ENCODE measurements at regions not wholly inside any gene's neighbourhood (a gene's known extent, or its start where the extent isn't known, plus 50 kb on each side); places are given as distances from the start of the nearest gene placed in this dataset.

DNA sequence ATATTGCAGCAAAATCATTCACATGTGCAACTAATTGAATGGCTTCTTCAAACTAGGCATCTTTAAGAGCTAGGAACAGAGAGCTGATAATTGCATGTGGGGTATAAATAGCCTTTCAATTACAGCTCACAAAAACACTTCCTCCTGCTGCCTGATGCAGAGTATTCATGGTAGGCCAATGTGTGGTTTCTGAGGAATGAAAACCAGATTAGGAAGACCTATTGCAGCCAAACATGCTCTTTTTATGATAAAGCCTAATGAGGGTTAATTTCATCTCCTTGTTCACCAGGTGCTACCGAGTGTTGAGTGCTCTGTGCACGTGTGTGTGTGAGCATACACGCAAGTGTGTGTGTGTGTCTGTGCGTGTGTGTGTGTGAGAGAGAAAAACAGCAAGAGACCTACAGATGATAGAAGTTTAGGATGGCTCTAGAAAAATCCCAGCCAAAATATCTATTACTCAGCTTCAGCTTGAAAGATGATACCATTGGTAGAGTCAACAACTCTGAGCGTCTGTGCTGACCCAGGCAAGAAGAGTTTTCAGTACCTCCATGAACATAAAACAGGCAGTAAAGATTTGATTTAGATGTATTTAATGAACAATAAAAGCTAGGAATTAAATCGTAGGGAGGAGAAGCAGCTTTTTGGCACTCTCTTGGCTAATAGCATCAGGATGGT, 448.5 kb upstream of the ANKRD30A start:
- in situ Hi-C loops (cut with HindIII; ENCODE audit: low pct_unique_long_range_greater_than_20kb, low sequenced_read_pairs), result no loop called here
- no peak for DNase-seq (ENCODE audit: low read depth, low spot score)

DNA sequence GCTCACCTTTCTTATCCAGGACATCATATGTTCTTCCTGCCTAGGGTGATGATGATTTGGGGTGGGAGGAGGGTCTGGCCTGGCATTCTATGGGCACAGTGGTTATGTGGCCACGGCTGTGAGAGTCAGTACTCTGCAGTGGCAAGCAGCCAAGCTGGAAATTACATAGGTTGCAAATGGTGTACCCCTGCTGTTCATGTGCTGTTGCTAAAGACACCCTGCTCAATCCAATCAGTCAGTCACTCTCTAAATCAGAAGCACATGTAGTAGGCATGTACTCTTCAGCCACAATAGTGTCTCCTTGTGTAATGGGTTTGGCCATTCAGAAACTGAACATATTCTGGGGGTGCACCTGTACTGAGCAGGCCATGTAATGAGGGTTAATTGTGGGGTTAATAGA, 449.1 kb upstream of the ANKRD30A start:
- in situ Hi-C loops (cut with HindIII; ENCODE audit: low pct_unique_long_range_greater_than_20kb, low sequenced_read_pairs), result no loop called here
- DNase-seq (ENCODE audit: low read depth, low spot score), result no peak

DNA sequence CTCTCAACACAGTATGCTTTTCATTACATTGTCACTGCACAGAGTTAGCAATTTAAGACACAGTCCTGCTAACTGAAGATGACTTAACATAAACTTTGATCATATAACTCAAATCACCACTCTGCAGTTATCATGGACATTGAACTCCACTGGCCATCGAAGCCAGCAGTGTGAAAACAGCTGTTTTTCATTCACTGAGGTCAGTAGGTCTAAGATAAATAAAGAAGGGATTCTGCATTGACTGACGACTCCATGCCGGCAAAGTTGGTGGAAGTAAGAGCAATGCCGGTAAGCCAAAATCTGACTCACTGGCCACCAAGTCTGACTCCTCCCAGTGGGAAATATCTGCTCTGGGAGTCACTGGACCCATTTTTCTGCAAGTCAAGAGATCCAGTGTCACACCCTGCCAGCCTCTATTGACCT, 449.9 kb upstream of the ANKRD30A start:
- DNase-seq (ENCODE audit: low read depth, low spot score), result no peak
- in situ Hi-C loops (cut with HindIII; ENCODE audit: low pct_unique_long_range_greater_than_20kb, low sequenced_read_pairs), result no loop called here

DNA sequence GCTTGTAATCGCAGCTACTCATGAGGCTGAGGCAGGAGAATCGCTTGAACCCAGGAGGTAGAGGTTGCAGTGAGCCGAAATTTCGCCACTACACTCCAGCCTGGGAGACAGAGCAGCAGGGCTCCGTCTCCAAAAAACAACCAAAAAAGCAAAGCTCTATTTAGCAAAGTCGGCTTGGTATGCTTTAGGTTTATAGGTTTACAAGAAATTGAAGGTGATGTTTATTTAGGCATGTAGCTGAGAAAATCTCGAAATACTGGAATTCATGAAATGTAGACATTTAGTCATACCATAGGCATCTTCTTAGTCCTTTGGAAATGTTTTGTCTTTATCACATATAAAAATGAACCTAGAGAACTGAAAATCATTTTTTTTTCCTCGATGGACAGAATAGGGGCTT, 453.8 kb upstream of the ANKRD30A start:
- in situ Hi-C loops (cut with HindIII; ENCODE audit: low pct_unique_long_range_greater_than_20kb, low sequenced_read_pairs), result no loop called here
- no peak for DNase-seq (ENCODE audit: low read depth, low spot score)

DNA sequence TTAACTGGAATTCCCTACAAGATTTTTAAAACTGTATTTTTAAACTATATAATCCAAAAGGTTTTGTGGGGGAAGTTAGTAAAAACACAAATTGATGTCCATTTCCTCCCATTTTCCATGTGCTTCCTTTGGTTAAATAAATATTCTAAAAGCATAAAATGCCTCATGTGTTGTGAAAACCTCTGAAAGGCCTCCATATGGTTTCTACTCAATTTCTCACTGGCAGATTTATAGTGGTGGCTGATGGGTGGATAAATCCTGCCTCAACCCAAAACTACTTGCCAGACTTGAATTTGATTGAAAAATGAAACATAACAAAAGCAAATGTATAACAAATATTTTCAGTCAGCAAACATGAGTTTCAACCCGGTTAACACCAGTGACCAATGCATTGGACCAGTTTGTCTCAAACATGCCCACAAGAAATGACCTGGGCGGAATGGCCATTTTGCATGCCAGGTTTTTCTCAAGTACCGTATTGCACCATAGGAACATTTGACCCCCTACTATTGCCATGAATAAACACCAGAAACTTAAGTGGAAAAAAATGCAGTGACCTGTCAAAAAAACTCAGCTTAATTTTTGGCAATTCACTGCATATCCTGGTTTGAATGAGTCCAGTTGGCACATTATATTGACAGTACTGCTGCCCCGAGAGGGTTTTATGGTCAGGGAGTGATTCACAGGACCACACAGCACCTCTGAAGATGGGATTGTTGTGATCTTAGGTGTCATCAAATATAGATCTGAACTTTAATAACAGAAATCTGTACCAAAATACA, 454.6 kb upstream of the ANKRD30A start:
- DNase-seq (ENCODE audit: low read depth, low spot score), result no peak
- in situ Hi-C loops (cut with HindIII; ENCODE audit: low pct_unique_long_range_greater_than_20kb, low sequenced_read_pairs), result no loop called here

DNA sequence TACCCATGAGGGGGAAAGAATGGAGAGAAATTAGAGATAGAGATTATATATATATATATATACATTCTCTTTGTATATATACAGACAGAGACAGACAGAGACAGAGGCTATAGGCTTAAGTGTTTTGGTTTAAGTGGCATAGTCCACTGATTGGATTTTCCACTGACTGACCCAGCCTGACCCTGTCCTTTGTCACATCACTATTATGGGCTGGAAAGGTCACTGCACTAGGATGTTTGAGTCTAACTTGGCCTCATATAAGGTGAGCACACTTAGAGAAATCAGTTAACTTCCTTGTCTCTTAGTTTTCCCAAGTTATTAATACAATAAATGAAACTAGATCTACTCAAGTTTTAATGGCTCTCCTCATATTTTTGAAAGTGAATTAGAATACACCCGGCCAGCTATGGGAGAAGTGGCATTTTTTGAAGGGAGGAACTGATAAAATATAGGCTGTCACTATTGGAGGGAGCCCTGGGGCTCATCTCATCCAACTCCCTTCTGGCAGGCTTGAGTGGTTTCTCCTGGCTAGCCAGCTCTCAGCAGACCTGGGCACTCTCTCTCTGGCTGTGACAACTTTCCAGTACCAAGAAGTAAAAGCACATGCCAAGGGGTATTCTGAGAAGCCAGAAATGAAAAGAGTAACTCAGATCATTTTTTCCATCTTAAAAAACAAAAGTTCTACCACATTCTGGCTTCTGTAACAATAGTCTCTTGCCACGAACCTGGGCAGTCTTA, 455.6 kb upstream of the ANKRD30A start:
- in situ Hi-C loops (cut with HindIII; ENCODE audit: low pct_unique_long_range_greater_than_20kb, low sequenced_read_pairs), result no loop called here
- no peak for DNase-seq (ENCODE audit: low read depth, low spot score)

DNA sequence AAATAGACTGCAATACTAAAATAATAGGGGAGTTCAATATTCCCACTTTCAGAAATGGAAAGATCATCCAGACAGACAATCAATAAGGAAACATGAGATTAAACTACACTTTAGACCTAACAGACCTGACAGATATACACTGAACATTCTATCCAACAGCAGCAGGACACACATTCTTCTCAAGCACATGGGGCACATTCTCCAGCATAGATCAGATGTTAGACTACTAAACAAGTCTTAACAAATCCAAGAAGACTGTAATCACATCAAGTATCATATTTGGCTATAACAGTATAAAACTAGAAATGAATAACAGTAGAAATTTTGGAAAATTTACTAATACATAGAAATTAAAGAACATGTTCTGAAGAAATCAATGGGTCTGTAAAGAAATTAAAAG, 458.9 kb upstream of the ANKRD30A start:
- no peak for DNase-seq (ENCODE audit: low read depth, low spot score)
- in situ Hi-C loops (cut with HindIII; ENCODE audit: low pct_unique_long_range_greater_than_20kb, low sequenced_read_pairs), result no loop called here

DNA sequence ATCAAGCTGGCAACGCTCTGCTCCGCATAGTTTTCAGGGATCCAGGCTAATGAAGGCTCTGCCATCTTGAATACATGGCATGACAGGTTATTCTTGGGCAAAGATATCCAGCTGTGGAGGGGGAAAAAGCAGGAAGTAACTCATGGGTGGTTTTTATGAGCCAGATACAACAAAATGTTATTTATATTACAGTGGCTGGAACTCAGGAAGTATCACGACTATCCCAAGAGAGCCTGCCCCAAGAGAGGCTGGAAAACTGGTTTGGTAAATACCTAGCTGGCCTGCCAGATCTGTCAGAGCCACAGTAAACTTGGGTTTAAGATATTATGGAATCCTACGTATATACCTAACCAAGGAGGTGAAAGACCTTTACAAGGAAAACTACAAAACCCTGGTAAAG, 462.8 kb upstream of the ANKRD30A start:
- in situ Hi-C loops (cut with HindIII; ENCODE audit: low pct_unique_long_range_greater_than_20kb, low sequenced_read_pairs), result no loop called here
- DNase-seq (ENCODE audit: low read depth, low spot score), result no peak

DNA sequence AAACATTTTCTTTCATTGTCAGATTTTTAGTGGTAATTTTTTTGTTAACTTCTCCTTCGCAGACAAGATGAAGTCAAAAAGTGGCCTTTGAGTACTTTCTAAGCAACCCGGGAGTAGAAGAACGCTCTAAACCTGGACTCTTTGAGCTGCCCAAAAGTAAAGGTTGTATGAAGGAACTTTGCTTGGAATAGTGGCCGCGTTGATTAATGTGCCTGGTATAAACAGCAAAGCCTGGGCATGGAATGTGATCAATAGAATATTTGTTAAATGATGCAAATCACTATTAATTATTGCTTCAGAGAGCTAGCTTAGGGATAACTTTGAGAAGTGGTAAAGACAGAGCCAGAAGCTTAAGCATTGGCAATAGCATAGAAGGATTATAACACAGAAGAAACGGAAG, 475.1 kb upstream of the ANKRD30A start:
- in situ Hi-C loops (cut with HindIII; ENCODE audit: low pct_unique_long_range_greater_than_20kb, low sequenced_read_pairs), result no loop called here
- DNase-seq (ENCODE audit: low read depth, low spot score), result no peak

DNA sequence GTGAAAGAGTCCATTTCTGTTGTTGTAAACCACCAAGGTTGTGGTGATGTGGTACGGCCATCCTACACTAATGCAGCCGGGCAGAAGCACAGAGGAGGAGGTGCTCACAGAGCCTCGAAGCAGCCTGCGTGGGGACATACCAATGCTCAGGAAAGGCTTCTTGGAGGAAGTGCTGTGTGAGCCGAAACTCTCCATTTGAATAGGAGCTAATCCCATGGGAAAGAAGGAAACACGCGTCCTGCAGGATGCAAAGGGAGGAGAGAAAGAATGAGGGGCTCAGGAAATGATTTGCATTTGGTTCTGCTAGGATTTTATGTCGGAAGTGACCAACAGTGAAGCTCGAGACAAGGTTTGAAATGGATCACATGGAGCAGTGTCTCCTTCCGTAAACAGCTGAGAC, 477.9 kb upstream of the ANKRD30A start:
- in situ Hi-C loops (cut with HindIII; ENCODE audit: low pct_unique_long_range_greater_than_20kb, low sequenced_read_pairs), result no loop called here
- DNase-seq (ENCODE audit: low read depth, low spot score), result no peak

DNA sequence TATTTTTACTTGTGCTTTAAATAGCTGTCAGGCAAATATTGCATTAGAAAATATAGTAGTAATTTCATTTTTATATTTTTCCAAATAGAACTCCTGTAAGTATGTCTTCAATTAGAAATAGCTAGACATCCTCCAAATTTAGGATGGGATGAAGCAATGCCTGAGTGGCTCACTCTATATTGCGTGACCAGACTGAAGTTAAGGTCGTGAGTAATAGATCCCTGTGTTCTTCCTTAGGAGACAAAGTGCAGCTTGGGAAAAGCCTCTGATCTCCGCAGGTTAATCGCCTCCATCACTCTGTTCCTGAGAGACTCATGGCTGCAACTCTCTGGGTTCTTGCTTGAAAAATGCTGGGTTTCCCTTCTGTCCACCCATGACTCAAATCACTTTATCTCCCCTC, 484.8 kb upstream of the ANKRD30A start:
- no peak for DNase-seq (ENCODE audit: low read depth, low spot score)
- in situ Hi-C loops (cut with HindIII; ENCODE audit: low pct_unique_long_range_greater_than_20kb, low sequenced_read_pairs), result no loop called here

DNA sequence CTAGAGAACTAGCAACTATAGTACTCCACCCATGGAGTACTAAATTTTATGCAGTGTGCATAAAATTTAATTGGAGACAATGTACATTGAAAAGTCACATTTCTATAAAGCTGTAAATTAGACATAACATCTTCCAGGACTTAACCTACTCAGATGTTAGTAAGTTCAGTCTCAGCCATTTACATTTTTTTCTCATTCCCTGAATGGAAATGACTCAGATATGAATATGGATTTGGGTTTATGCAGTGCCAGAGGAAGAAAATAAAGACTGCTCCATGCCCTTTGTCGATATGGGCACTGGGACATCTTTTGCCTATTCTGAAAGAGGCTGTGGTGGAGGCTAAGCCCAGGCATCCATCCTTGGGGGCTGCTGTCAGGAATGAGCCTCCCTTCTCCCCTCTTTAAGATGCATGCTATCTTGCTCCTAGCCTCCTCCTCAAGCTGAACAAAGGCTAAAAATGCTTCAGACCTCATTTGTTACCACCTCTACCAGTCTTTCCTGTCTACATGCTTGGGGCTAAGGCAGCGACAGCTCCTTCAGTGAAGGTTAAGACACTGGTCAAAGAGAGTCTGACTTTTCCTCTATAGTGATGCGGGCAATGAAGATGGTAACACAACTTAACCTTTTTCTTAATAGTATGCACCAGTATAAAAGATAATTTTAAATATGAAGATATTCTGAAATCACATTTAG, 486.8 kb upstream of the ANKRD30A start:
- no peak for DNase-seq (ENCODE audit: low read depth, low spot score)
- in situ Hi-C loops (cut with HindIII; ENCODE audit: low pct_unique_long_range_greater_than_20kb, low sequenced_read_pairs), result no loop called here

DNA sequence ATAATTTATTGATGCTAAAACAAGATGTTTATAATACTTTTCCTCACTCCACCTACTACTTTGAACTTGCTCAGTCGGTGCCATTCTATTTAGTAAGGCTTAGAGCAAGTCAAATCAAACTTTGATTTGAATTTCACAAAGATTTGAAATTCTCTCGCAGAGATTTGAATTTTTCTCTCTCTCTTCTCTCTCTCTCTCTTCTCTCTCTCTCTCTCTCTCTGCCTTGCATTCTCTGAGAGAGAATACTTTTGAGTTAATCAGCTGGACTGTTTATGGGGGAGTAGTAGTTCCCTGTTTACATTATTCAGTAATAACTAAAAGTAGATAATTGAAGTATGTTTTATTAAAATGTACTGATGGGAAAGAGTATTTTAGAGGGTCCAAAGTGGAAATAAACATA, 488.5 kb upstream of the ANKRD30A start:
- no peak for DNase-seq (ENCODE audit: low read depth, low spot score)
- in situ Hi-C loops (cut with HindIII; ENCODE audit: low pct_unique_long_range_greater_than_20kb, low sequenced_read_pairs), result no loop called here

DNA sequence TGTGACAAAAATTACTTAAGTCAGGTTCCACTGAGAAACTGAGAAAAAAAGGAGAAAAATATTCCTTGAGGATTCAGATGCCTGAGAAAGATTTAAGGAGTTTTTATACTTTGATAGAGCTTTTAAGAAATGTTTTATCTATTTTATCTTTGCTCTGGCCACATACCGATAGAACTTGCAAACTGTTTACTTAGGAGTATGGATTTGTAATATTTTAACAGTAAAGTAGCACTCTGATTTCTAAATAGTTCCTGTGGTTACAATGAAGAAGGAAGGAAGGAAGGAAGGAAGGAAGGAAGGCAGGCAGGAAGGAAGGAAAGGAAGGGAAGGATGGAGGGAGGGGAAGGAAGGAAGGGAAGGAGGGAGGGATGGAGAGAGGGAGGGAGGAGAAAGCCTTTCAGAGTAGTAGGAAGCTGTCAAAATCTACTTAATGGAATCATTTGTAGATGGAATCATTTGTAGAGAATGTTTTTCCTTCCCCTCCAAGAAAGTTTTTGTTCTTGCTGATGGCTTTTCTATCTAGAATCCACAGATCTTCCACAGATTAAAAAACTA, 489.0 kb upstream of the ANKRD30A start:
- DNase-seq (ENCODE audit: low read depth, low spot score), result no peak
- in situ Hi-C loops (cut with HindIII; ENCODE audit: low pct_unique_long_range_greater_than_20kb, low sequenced_read_pairs), result no loop called here

DNA sequence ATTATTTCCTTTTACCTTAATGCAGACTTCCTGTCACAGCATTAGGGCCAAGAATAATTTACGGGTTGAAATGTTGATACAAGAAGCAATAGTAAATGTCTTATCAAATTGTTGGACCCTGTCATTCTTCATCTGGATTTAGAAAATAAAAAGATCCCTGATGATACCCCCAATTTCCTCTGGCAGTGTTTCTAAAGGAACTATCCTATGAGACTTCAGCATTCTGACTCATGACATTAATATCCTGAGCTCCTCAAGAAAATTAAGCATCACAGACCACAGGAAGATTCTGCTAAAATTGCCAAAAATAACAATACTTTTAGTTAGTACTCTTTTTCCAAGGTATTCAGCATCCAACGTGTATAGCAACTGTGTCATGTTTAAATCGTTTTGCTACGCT, 490.5 kb upstream of the ANKRD30A start:
- no peak for DNase-seq (ENCODE audit: low read depth, low spot score)

DNA sequence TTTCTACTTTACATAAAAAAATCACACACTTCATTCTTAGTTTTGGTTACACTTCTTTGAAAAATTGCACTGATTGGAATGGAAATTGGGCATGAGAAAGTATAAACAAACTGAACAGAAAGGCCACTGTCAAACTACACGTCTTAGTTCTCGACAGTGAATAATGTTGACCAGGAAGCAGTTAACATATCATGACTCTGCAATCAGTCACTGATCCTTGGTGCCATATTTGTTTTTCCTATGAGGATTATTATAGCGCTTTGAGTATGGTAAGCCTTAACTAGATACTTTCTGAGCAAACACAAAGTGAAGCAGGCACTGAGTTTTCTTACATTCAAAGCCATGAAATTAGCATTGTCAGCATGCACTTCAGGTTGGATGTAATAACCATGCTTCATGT, 495.1 kb upstream of the ANKRD30A start:
- DNase-seq (ENCODE audit: low read depth, low spot score), result no peak
- in situ Hi-C loops (cut with HindIII; ENCODE audit: low pct_unique_long_range_greater_than_20kb, low sequenced_read_pairs), result no loop called here

More for the DNA sequence above, 490.5 kb upstream of the ANKRD30A start:
- in situ Hi-C loops (cut with HindIII; ENCODE audit: low pct_unique_long_range_greater_than_20kb, low sequenced_read_pairs), result no loop called here

DNA sequence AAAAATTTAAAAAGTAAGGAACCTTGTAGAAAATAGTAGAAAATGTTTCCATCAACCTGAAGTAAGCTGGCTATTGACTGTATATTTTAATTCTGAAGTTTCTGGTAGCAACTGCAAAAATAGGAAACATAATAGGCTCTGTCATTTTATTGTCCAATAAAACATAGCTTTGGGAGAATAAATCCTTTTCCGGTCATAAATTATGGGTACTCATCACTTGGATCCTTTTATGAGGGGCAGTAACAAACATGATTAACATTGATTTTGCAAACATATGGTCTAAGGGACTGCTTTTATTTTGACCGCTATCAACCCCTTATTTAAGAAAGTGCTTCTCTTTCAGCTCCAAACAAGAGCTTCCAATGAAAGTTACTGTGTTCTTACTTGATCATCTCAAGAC, 495.9 kb upstream of the ANKRD30A start:
- no peak for DNase-seq (ENCODE audit: low read depth, low spot score)
- in situ Hi-C loops (cut with HindIII; ENCODE audit: low pct_unique_long_range_greater_than_20kb, low sequenced_read_pairs), result no loop called here

DNA sequence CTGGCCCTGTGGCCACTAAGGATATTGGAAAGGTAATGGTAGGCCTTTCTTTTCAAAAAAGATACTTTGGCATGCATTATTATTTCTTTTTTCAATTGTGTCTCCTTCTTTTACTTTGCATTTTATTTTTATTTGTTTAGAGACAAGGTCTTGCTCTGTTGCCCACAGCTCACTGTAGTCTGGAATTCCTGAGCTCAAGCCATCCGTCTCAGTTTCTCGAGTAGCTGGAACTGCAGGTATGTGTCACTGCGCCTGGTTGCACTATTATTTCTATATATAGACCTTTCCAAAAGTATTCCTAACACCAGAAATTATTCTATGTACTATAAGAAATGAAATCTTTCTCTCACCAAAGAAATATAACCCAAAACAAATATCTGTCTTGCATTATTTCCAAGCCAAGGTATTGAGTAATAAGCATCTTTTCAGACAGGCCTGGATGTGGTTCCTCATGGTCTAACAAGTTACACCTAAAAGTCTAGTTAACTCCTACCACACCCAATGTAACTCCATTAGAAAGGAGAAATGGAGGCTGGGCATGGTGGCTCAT, 500.8 kb upstream of the ANKRD30A start:
- no peak for DNase-seq (ENCODE audit: low read depth, low spot score)

More for the DNA sequence above, 500.8 kb upstream of the ANKRD30A start:
- in situ Hi-C loops (cut with HindIII; ENCODE audit: low pct_unique_long_range_greater_than_20kb, low sequenced_read_pairs), result no loop called here
